Activated naive CD4-positive, alpha-beta T cell treated with anti-CD3 and anti-CD28 coated beads for 36 hours (primary cell): ENCODE measurements at regions not wholly inside any gene's neighbourhood (a gene's known extent, or its start where the extent isn't known, plus 50 kb on each side); places are given as distances from the start of the nearest gene placed in this dataset.

Source experiments
- CTCF ChIA-PET: fragments of 350-600 bp; sonication (Branson Sonifier 250); formaldehyde crosslinking; loops from one replicate; lab custom pipeline; 2021; ENCODE audit warnings: antibody characterized with exemption; lab: Charles Lee
- DNase-seq: peaks from one replicate; pipeline ENCODE4 v3.0.0-alpha.2; 2020
- H3K27ac Mint-ChIP-seq: one replicate; pipeline ENCODE4 v1.8.0; 2021; ENCODE audit warnings: mild to moderate bottlenecking, mixed read lengths
- H3K27me3 Mint-ChIP-seq: one replicate; pipeline ENCODE4 v1.8.0; 2021; ENCODE audit warnings: low read depth, mixed read lengths
- H3K36me3 Mint-ChIP-seq: one replicate; pipeline ENCODE4 v1.8.0; 2021; ENCODE audit warnings: low read depth, mixed read lengths
- H3K4me1 Mint-ChIP-seq: one replicate; pipeline ENCODE4 v1.8.0; 2021; ENCODE audit warnings: low read depth, mixed read lengths
- H3K4me3 Mint-ChIP-seq: one replicate; pipeline ENCODE4 v1.8.0; 2021; ENCODE audit warnings: mild to moderate bottlenecking, moderate library complexity, mixed read lengths
- H3K9me3 Mint-ChIP-seq: one replicate; pipeline ENCODE4 v1.8.0; 2021; ENCODE audit warnings: mixed read lengths
- intact Hi-C: fragments of 100-400 bp; cut with micrococcal nuclease; formaldehyde crosslinking; loops from one replicate; pipeline ENCODE4 v1.15.1; 2023

- Mint-ChIP-seq H3K36me3 (no peaks in the 10 kb centered on the region), H3K4me3 (no peak overlapping the region)
- CTCF ChIA-PET, result no interaction called here
These were observed 468.9 kb downstream of the UQCRFS1 start for GRCh38 chr19:28744014-28744413.

GRCh38 chr19:28737021-28737895, 475.7 kb downstream of the UQCRFS1 start:
- intact Hi-C loops, result loop anchor here (1.0 to 5.0 kb wide), 4 partner anchors 142 to 870 kb away; partner anchors contain the start of gene POP4
- no peaks in the 10 kb centered on the region for H3K9me3 Mint-ChIP-seq
- CTCF ChIA-PET, result interaction anchor here (0.6 to 3.2 kb wide), 6 partner anchors 10 to 526 kb away, joined by 3 to 18 read pairs (median 4); no protein-coding TSS in a partner anchor
- no peaks in the 10 kb centered on the region for H3K36me3 Mint-ChIP-seq
- no peak overlapping the region for H3K27ac Mint-ChIP-seq
- H3K4me3 Mint-ChIP-seq, result no peak overlapping the region
- H3K27me3 Mint-ChIP-seq, result peaks cover 7% of the 10 kb centered on the region
- peaks cover 4% of the 10 kb centered on the region for H3K4me1 Mint-ChIP-seq
- peak; percentile 31 for DNase-seq

More at GRCh38 chr19:28744014-28744413, 468.9 kb downstream of the UQCRFS1 start:
- Mint-ChIP-seq H3K9me3 (no peaks in the 10 kb centered on the region), H3K27ac (no peak overlapping the region), H3K4me1 (no peaks in the 10 kb centered on the region), H3K27me3 (no peaks in the 10 kb centered on the region)
- DNase-seq, result no peak
- intact Hi-C loops, result no loop called here

- H3K9me3 Mint-ChIP-seq, result no peaks in the 10 kb centered on the region
- H3K36me3 Mint-ChIP-seq, result no peaks in the 10 kb centered on the region
- H3K27me3 Mint-ChIP-seq, result peaks cover 9% of the 10 kb centered on the region
- CTCF ChIA-PET, result interaction anchor here (0.7 to 3.2 kb wide), 5 partner anchors 9 to 527 kb away, joined by 3 to 18 read pairs (median 4); no protein-coding TSS in a partner anchor
- peaks cover 4% of the 10 kb centered on the region for H3K4me1 Mint-ChIP-seq
- H3K27ac Mint-ChIP-seq, result no peak overlapping the region
- no peak for DNase-seq
- intact Hi-C loops, result loop anchor here (5.0 kb wide), 1 partner anchor 871 kb away; the partner anchor contains the start of gene POP4
- H3K4me3 Mint-ChIP-seq, result no peak overlapping the region
These were observed 476.4 kb downstream of the UQCRFS1 start for GRCh38 chr19:28736528-28736927.

- Mint-ChIP-seq H3K27me3 (peaks cover 43% of the 10 kb centered on the region), H3K4me1 (peaks cover 6% of the 10 kb centered on the region), H3K4me3 (no peak overlapping the region), H3K36me3 (no peaks in the 10 kb centered on the region), H3K27ac (no peak overlapping the region), H3K9me3 (no peaks in the 10 kb centered on the region)
- intact Hi-C loops, result no loop called here
- DNase-seq, result no peak
- CTCF ChIA-PET, result no interaction called here
These were observed 481.4 kb downstream of the UQCRFS1 start for GRCh38 chr19:28731577-28731976.

GRCh38 chr19:28730791-28731512, 482.0 kb downstream of the UQCRFS1 start:
- H3K27me3 Mint-ChIP-seq, result peaks cover 42% of the 10 kb centered on the region

GRCh38 chr19:28727480-28728159, 485.3 kb downstream of the UQCRFS1 start:
- Mint-ChIP-seq H3K9me3 (no peaks in the 10 kb centered on the region), H3K27me3 (peaks cover 51% of the 10 kb centered on the region), H3K36me3 (no peaks in the 10 kb centered on the region), H3K4me3 (peak overlapping the region; percentile 54), H3K27ac (no peak overlapping the region), H3K4me1 (peaks cover 5% of the 10 kb centered on the region)
- intact Hi-C loops, result no loop called here
- DNase-seq, result peak; percentile 50
- CTCF ChIA-PET, result interaction anchor here (0.5 to 1.6 kb wide), 4 partner anchors 9 to 493 kb away, joined by 3 to 4 read pairs (median 4); no protein-coding TSS in a partner anchor

More at GRCh38 chr19:28730791-28731512, 482.0 kb downstream of the UQCRFS1 start:
- no peaks in the 10 kb centered on the region for H3K9me3 Mint-ChIP-seq
- H3K27ac Mint-ChIP-seq, result no peak overlapping the region
- intact Hi-C loops, result no loop called here
- H3K4me1 Mint-ChIP-seq, result peaks cover 5% of the 10 kb centered on the region
- no peaks in the 10 kb centered on the region for H3K36me3 Mint-ChIP-seq
- no peak for DNase-seq
- CTCF ChIA-PET, result no interaction called here
- H3K4me3 Mint-ChIP-seq, result no peak overlapping the region

GRCh38 chr19:28726533-28727479, 486.1 kb downstream of the UQCRFS1 start:
- Mint-ChIP-seq H3K27ac (no peak overlapping the region), H3K27me3 (peaks cover 47% of the 10 kb centered on the region), H3K4me3 (peak overlapping the region; percentile 40), H3K36me3 (no peaks in the 10 kb centered on the region), H3K9me3 (no peaks in the 10 kb centered on the region), H3K4me1 (peaks cover 5% of the 10 kb centered on the region)
- DNase-seq, result peak; percentile 7
- intact Hi-C loops, result no loop called here
- CTCF ChIA-PET, result interaction anchor here (0.7 to 1.6 kb wide), 3 partner anchors 10 to 493 kb away, joined by 4 read pairs; no protein-coding TSS in a partner anchor

- Mint-ChIP-seq H3K27ac (no peak overlapping the region), H3K9me3 (peaks cover 5% of the 10 kb centered on the region), H3K36me3 (no peaks in the 10 kb centered on the region), H3K27me3 (peaks cover 11% of the 10 kb centered on the region), H3K4me3 (no peak overlapping the region), H3K4me1 (no peaks in the 10 kb centered on the region)
- no peak for DNase-seq
- CTCF ChIA-PET, result no interaction called here
- intact Hi-C loops, result no loop called here
These were observed 494.0 kb downstream of the UQCRFS1 start for GRCh38 chr19:28718909-28719308.

- H3K4me3 Mint-ChIP-seq, result no peak overlapping the region
- no peak for DNase-seq
- no peaks in the 10 kb centered on the region for H3K36me3 Mint-ChIP-seq
- H3K9me3 Mint-ChIP-seq, result peaks cover 5% of the 10 kb centered on the region
- no peaks in the 10 kb centered on the region for H3K4me1 Mint-ChIP-seq
- peaks cover 18% of the 10 kb centered on the region for H3K27me3 Mint-ChIP-seq
- no peak overlapping the region for H3K27ac Mint-ChIP-seq
- CTCF ChIA-PET, result no interaction called here
- intact Hi-C loops, result no loop called here
These were observed 497.8 kb downstream of the UQCRFS1 start for GRCh38 chr19:28715157-28715556.

GRCh38 chr19:28711411-28711810, 501.5 kb downstream of the UQCRFS1 start:
- DNase-seq, result no peak
- no peak overlapping the region for H3K4me3 Mint-ChIP-seq
- H3K36me3 Mint-ChIP-seq, result no peaks in the 10 kb centered on the region
- no peaks in the 10 kb centered on the region for H3K4me1 Mint-ChIP-seq
- H3K27ac Mint-ChIP-seq, result no peak overlapping the region
- CTCF ChIA-PET, result interaction anchor here (0.8 to 1.8 kb wide), 3 partner anchors 10 to 25 kb away, joined by 3 to 5 read pairs (median 4); no protein-coding TSS in a partner anchor
- intact Hi-C loops, result loop anchor here (2.0 to 5.0 kb wide), 3 partner anchors 469 to 745 kb away; no protein-coding TSS in a partner anchor
- H3K27me3 Mint-ChIP-seq, result peaks cover 16% of the 10 kb centered on the region
- no peaks in the 10 kb centered on the region for H3K9me3 Mint-ChIP-seq

GRCh38 chr19:28710278-28710677, 502.7 kb downstream of the UQCRFS1 start:
- intact Hi-C loops, result loop anchor here (1.0 to 5.0 kb wide), 4 partner anchors 244 to 743 kb away; no protein-coding TSS in a partner anchor
- Mint-ChIP-seq H3K36me3 (no peaks in the 10 kb centered on the region), H3K27me3 (peaks cover 13% of the 10 kb centered on the region), H3K4me1 (no peaks in the 10 kb centered on the region), H3K9me3 (no peaks in the 10 kb centered on the region), H3K4me3 (no peak overlapping the region), H3K27ac (no peak overlapping the region)
- CTCF ChIA-PET, result interaction anchor here (0.6 to 1.8 kb wide), 6 partner anchors 24 to 467 kb away, joined by 3 to 5 read pairs (median 4); no protein-coding TSS in a partner anchor
- no peak for DNase-seq
